ENCODE measurements at regions not wholly inside any gene's neighbourhood (a gene's known extent, or its start where the extent isn't known, plus 50 kb on each side); places are given as distances from the start of the nearest gene placed in this dataset.

DNA sequence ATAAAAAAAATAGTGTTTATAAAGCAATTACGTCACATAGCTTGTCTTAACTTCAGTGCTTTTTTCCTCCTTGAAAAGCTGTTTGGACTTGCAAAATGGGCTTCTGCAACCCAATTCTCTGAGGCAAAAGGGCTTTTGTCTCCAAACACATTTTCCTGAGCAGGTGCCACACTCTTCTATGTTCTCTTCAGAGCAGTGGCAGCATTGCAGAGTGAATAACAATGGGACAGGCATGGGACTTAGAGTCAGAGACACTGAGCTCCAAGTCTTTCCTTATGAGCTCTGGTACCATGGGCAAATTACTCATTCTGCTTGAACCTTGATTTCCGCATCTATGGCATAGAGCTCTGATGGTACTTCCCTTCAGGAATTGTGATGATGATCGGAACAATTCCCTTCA, 149.0 kb downstream of the ARL6IP6 start:
- H3K4me2 ChIP-seq (ENCODE audit: low read length) = no peak overlapping the region
- no peaks in the 10 kb centered on the region for H4K20me1 ChIP-seq (ENCODE audit: control insufficient read depth, insufficient read depth, low read depth, low read length)
- no peaks in the 10 kb centered on the region for H3F3A ChIP-seq (ENCODE audit: control insufficient read depth, insufficient read depth)
- TF ChIP-seq EZH2phosphoT487 (IDR thresholded peaks at IDR 0.05; ENCODE audit: borderline replicate concordance, low read length) = no peak
- TF ChIP-seq, protein P1, sequence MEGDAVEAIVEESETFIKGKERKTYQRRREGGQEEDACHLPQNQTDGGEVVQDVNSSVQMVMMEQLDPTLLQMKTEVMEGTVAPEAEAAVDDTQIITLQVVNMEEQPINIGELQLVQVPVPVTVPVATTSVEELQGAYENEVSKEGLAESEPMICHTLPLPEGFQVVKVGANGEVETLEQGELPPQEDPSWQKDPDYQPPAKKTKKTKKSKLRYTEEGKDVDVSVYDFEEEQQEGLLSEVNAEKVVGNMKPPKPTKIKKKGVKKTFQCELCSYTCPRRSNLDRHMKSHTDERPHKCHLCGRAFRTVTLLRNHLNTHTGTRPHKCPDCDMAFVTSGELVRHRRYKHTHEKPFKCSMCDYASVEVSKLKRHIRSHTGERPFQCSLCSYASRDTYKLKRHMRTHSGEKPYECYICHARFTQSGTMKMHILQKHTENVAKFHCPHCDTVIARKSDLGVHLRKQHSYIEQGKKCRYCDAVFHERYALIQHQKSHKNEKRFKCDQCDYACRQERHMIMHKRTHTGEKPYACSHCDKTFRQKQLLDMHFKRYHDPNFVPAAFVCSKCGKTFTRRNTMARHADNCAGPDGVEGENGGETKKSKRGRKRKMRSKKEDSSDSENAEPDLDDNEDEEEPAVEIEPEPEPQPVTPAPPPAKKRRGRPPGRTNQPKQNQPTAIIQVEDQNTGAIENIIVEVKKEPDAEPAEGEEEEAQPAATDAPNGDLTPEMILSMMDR (IDR thresholded peaks at IDR 0.05; ENCODE audit: low read depth, low read length, poor library complexity, severe bottlenecking) = no peak
- H3K27ac ChIP-seq (ENCODE audit: low read depth, low read length) = no peak overlapping the region
- H3K27me3 ChIP-seq (ENCODE audit: control insufficient read depth, low read length) = no peaks in the 10 kb centered on the region
- H3K9me3 ChIP-seq (ENCODE audit: control insufficient read depth, insufficient read depth, low read length) = peaks cover 7% of the 10 kb centered on the region
- H3K9me2 ChIP-seq (replicated peaks; ENCODE audit: control insufficient read depth, low read length) = no peaks in the 10 kb centered on the region
- no peaks in the 10 kb centered on the region for H3K4me1 ChIP-seq (ENCODE audit: control insufficient read depth, low read length)
- no peaks in the 10 kb centered on the region for H3K36me3 ChIP-seq (ENCODE audit: control insufficient read depth, low read length)
- no peaks in the 10 kb centered on the region for H3K79me2 ChIP-seq (ENCODE audit: control insufficient read depth, low read length)
- H3K4me3 ChIP-seq (ENCODE audit: low read length) = no peak overlapping the region

DNA sequence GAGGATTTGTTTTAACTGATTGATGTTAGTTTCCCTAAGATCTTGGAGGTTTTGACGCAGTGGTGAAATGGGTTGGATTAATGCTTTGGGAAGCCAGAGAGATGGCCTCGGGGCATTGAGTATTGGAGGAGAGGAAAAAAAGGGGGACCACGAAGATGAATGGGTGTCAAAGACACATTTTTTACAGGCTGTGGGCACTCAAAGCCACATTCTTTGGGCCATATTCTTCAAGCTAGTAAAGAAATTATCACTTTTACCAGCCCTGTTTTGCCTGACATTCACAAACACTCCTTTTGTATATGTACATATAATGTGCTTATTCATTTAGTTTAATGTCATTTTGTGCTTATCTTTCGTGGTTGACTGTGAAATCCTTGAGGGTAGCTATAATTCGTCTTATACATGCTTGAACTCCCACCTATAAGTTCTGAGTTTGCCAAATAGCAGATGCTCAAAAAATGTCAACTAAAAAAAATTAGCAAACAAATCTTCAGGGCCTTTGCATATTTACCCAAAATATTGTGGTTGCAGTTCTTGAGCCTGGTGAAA, 146.3 kb downstream of the ARL6IP6 start:
- Histone ChIP-seq H3K36me3 (ENCODE audit: control insufficient read depth, low read length) (no peaks in the 10 kb centered on the region), H4K20me1 (ENCODE audit: control insufficient read depth, insufficient read depth, low read depth, low read length) (no peaks in the 10 kb centered on the region), H3K27me3 (ENCODE audit: control insufficient read depth, low read length) (no peaks in the 10 kb centered on the region), H3K4me3 (ENCODE audit: low read length) (no peak overlapping the region), H3F3A (ENCODE audit: control insufficient read depth, insufficient read depth) (no peaks in the 10 kb centered on the region), H3K9me2 (replicated peaks; ENCODE audit: control insufficient read depth, low read length) (no peaks in the 10 kb centered on the region), H3K4me2 (ENCODE audit: low read length) (no peak overlapping the region), H3K4me1 (ENCODE audit: control insufficient read depth, low read length) (no peaks in the 10 kb centered on the region), H3K27ac (ENCODE audit: low read depth, low read length) (no peak overlapping the region), H3K9me3 (ENCODE audit: control insufficient read depth, insufficient read depth, low read length) (peaks cover 16% of the 10 kb centered on the region), H3K79me2 (ENCODE audit: control insufficient read depth, low read length) (no peaks in the 10 kb centered on the region)
- TF ChIP-seq, protein P1 (IDR thresholded peaks at IDR 0.05; ENCODE audit: low read depth, low read length, poor library complexity, severe bottlenecking) = no peak
- no peak for TF ChIP-seq EZH2phosphoT487 (IDR thresholded peaks at IDR 0.05; ENCODE audit: borderline replicate concordance, low read length)

DNA sequence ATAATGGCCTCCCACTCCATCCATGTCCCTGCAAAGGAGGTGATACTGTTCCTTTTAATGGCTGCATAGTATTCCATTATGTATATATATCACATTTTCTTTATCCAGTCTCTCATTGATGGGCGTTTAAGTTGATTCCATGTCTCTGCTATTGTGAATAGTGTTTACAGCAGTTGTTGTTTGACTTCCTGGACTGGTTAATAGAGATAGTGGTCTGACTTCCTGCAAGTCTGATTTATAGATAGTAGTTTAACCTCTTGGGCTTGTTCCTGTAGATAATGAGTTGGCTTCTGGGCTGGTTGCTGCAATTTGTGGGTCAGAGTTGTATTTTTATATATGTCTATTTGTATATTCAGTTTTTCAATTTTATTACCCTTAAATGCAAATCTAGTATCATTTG, 145.4 kb downstream of the ARL6IP6 start:
- H3F3A ChIP-seq (ENCODE audit: control insufficient read depth, insufficient read depth) = no peaks in the 10 kb centered on the region
- H3K9me2 ChIP-seq (replicated peaks; ENCODE audit: control insufficient read depth, low read length) = no peaks in the 10 kb centered on the region
- no peaks in the 10 kb centered on the region for H3K27me3 ChIP-seq (ENCODE audit: control insufficient read depth, low read length)
- H3K4me2 ChIP-seq (ENCODE audit: low read length) = no peak overlapping the region
- TF ChIP-seq, protein P1 (IDR thresholded peaks at IDR 0.05; ENCODE audit: low read depth, low read length, poor library complexity, severe bottlenecking) = no peak
- TF ChIP-seq EZH2phosphoT487 (IDR thresholded peaks at IDR 0.05; ENCODE audit: borderline replicate concordance, low read length) = no peak
- H3K9me3 ChIP-seq (ENCODE audit: control insufficient read depth, insufficient read depth, low read length) = peaks cover 16% of the 10 kb centered on the region
- no peaks in the 10 kb centered on the region for H3K36me3 ChIP-seq (ENCODE audit: control insufficient read depth, low read length)
- H4K20me1 ChIP-seq (ENCODE audit: control insufficient read depth, insufficient read depth, low read depth, low read length) = no peaks in the 10 kb centered on the region
- H3K4me3 ChIP-seq (ENCODE audit: low read length) = no peak overlapping the region
- no peaks in the 10 kb centered on the region for H3K4me1 ChIP-seq (ENCODE audit: control insufficient read depth, low read length)
- no peak overlapping the region for H3K27ac ChIP-seq (ENCODE audit: low read depth, low read length)
- H3K79me2 ChIP-seq (ENCODE audit: control insufficient read depth, low read length) = no peaks in the 10 kb centered on the region

Measured in DOHH2 (cell line).